SU-DHL-6 (cell line): ENCODE measurements at regions not wholly inside any gene's neighbourhood (a gene's known extent, or its start where the extent isn't known, plus 50 kb on each side); places are given as distances from the start of the nearest gene placed in this dataset.
"Not testable (repeated sequence)": the region's sequence is repeated elsewhere in the genome, so short reads cannot be mapped to it uniquely, and the experiment has no call there.

Experiments used
- EZH2phosphoT487 ChIP-seq: fragments of 200-600 bp; sonication (generic), shearing (Covaris generic); conservative IDR thresholded peaks from 2 replicates; pipeline ENCODE4 v1.6.1; 2018; ENCODE audit warnings: mild to moderate bottlenecking, antibody characterized with exemption, low read length, moderate library complexity, mixed read lengths
- TF ChIP-seq, protein P1 (sequence below): fragments of 200-600 bp; sonication (generic); IDR thresholded peaks from one replicate; pipeline ENCODE4 v1.5.1; 2017; ENCODE audit warnings: antibody characterized with exemption, mild to moderate bottlenecking, low read length, moderate library complexity; ENCODE audit not compliant: insufficient read depth, poor library complexity, severe bottlenecking

GRCh38 chrX:35221391-35221790, 278.8 kb downstream of the FAM47B start:
- TF ChIP-seq, protein P1, sequence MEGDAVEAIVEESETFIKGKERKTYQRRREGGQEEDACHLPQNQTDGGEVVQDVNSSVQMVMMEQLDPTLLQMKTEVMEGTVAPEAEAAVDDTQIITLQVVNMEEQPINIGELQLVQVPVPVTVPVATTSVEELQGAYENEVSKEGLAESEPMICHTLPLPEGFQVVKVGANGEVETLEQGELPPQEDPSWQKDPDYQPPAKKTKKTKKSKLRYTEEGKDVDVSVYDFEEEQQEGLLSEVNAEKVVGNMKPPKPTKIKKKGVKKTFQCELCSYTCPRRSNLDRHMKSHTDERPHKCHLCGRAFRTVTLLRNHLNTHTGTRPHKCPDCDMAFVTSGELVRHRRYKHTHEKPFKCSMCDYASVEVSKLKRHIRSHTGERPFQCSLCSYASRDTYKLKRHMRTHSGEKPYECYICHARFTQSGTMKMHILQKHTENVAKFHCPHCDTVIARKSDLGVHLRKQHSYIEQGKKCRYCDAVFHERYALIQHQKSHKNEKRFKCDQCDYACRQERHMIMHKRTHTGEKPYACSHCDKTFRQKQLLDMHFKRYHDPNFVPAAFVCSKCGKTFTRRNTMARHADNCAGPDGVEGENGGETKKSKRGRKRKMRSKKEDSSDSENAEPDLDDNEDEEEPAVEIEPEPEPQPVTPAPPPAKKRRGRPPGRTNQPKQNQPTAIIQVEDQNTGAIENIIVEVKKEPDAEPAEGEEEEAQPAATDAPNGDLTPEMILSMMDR = not testable (repeated sequence)
- TF ChIP-seq EZH2phosphoT487 = not testable (repeated sequence)
